ENCODE measurements at regions not wholly inside any gene's neighbourhood (a gene's known extent, or its start where the extent isn't known, plus 50 kb on each side); places are given as distances from the start of the nearest gene placed in this dataset.

GRCh38 chr7:54469740-54470139 is 72.4 kb upstream of the VSTM2A start:
- Histone ChIP-seq H3F3A (ENCODE audit: insufficient read depth, low read length) (no peaks in the 10 kb centered on the region), H2AFZ (ENCODE audit: low read length) (no peak overlapping the region), H3K27me3 (ENCODE audit: insufficient read depth, low read length) (no peaks in the 10 kb centered on the region), H3K9ac (ENCODE audit: low read length) (no peak overlapping the region), H3K36me3 (ENCODE audit: insufficient read depth, low read length) (no peaks in the 10 kb centered on the region), H3K27ac (ENCODE audit: low read depth, low read length, poor library complexity, severe bottlenecking) (no peak overlapping the region), H3K4me1 (ENCODE audit: insufficient read depth, low read length, severe bottlenecking) (no peaks in the 10 kb centered on the region), H3K4me3 (ENCODE audit: low read depth, low read length, poor library complexity, severe bottlenecking) (no peak overlapping the region), H3K9me3 (ENCODE audit: low read length) (no peaks in the 10 kb centered on the region), H3K9me2 (ENCODE audit: low read depth, low read length) (no peaks in the 10 kb centered on the region), H4K20me1 (ENCODE audit: insufficient read depth, low read length) (no peaks in the 10 kb centered on the region), H3K4me2 (ENCODE audit: low read length) (no peak overlapping the region), H3K79me2 (ENCODE audit: insufficient read depth, low read length) (no peaks in the 10 kb centered on the region)
- no peak for TF ChIP-seq CTCF (IDR thresholded peaks at IDR 0.05; ENCODE audit: low read length)
- TF ChIP-seq EZH2 (IDR thresholded peaks at IDR 0.05; ENCODE audit: borderline replicate concordance, low read length): no peak

GRCh38 chr7:54476609-54477008 is 65.6 kb upstream of the VSTM2A start:
- no peaks in the 10 kb centered on the region for H3K27me3 ChIP-seq (ENCODE audit: insufficient read depth, low read length)
- no peak overlapping the region for H3K27ac ChIP-seq (ENCODE audit: low read depth, low read length, poor library complexity, severe bottlenecking)
- TF ChIP-seq CTCF (IDR thresholded peaks at IDR 0.05; ENCODE audit: low read length) (no peak), EZH2 (IDR thresholded peaks at IDR 0.05; ENCODE audit: borderline replicate concordance, low read length) (no peak)
- H3K79me2 ChIP-seq (ENCODE audit: insufficient read depth, low read length): no peaks in the 10 kb centered on the region
- no peaks in the 10 kb centered on the region for H3F3A ChIP-seq (ENCODE audit: insufficient read depth, low read length)
- no peak overlapping the region for H3K9ac ChIP-seq (ENCODE audit: low read length)
- no peak overlapping the region for H2AFZ ChIP-seq (ENCODE audit: low read length)
- H4K20me1 ChIP-seq (ENCODE audit: insufficient read depth, low read length): no peaks in the 10 kb centered on the region
- no peaks in the 10 kb centered on the region for H3K9me2 ChIP-seq (ENCODE audit: low read depth, low read length)
- H3K4me1 ChIP-seq (ENCODE audit: insufficient read depth, low read length, severe bottlenecking): no peaks in the 10 kb centered on the region
- no peak overlapping the region for H3K4me3 ChIP-seq (ENCODE audit: low read depth, low read length, poor library complexity, severe bottlenecking)
- H3K36me3 ChIP-seq (ENCODE audit: insufficient read depth, low read length): no peaks in the 10 kb centered on the region
- no peak overlapping the region for H3K4me2 ChIP-seq (ENCODE audit: low read length)
- H3K9me3 ChIP-seq (ENCODE audit: low read length): no peaks in the 10 kb centered on the region; the same call in 1 of the 2 replicates

GRCh38 chr7:54477083-54477482 is 65.1 kb upstream of the VSTM2A start:
- Histone ChIP-seq H3K4me2 (ENCODE audit: low read length) (no peak overlapping the region), H3K27ac (ENCODE audit: low read depth, low read length, poor library complexity, severe bottlenecking) (no peak overlapping the region), H3K9me2 (ENCODE audit: low read depth, low read length) (no peaks in the 10 kb centered on the region), H4K20me1 (ENCODE audit: insufficient read depth, low read length) (no peaks in the 10 kb centered on the region), H3K79me2 (ENCODE audit: insufficient read depth, low read length) (no peaks in the 10 kb centered on the region), H3K27me3 (ENCODE audit: insufficient read depth, low read length) (no peaks in the 10 kb centered on the region), H3K9me3 (ENCODE audit: low read length) (no peaks in the 10 kb centered on the region; the same call in 1 of the 2 replicates), H3K9ac (ENCODE audit: low read length) (no peak overlapping the region), H3K4me1 (ENCODE audit: insufficient read depth, low read length, severe bottlenecking) (no peaks in the 10 kb centered on the region), H3F3A (ENCODE audit: insufficient read depth, low read length) (no peaks in the 10 kb centered on the region), H2AFZ (ENCODE audit: low read length) (no peak overlapping the region), H3K36me3 (ENCODE audit: insufficient read depth, low read length) (no peaks in the 10 kb centered on the region), H3K4me3 (ENCODE audit: low read depth, low read length, poor library complexity, severe bottlenecking) (no peak overlapping the region)
- TF ChIP-seq CTCF (IDR thresholded peaks at IDR 0.05; ENCODE audit: low read length) (peak; percentile 36; the same call in 1 of the 2 replicates), EZH2 (IDR thresholded peaks at IDR 0.05; ENCODE audit: borderline replicate concordance, low read length) (no peak)
